Omental fat pad (tissue), 3 donors: ENCODE measurements at regions not wholly inside any gene's neighbourhood (a gene's known extent, or its start where the extent isn't known, plus 50 kb on each side); places are given as distances from the start of the nearest gene placed in this dataset.

Source experiments
- ATAC-seq: fragments of 150-250 bp; one replicate; pipeline ENCODE4 v1.9.1; 2016; ENCODE audit warnings: mild to moderate bottlenecking, moderate library complexity; ENCODE audit not compliant: low FRiP score
- DNase-seq: peaks from one replicate; pipeline ENCODE4 v3.0.0-alpha.2; 2019; ENCODE audit warnings: low spot score
- CTCF ChIP-seq, 3 donors: fragments of 450-650 bp; IDR thresholded peaks; one replicate each; pipeline ENCODE4 v1.5.1; 2016 to 2017; ENCODE audit warnings: antibody characterized with exemption in 3 of 3, mild to moderate bottlenecking in 3 of 3, moderate library complexity in 2 of 3

- peak; percentile 92 for ATAC-seq
- TF ChIP-seq CTCF (IDR thresholded peaks at IDR 0.05) = no peak
- no peak for DNase-seq
These were observed 73.8 kb upstream of the BMPER start for GRCh38 chr7:33831389-33832141.

- no peak for TF ChIP-seq CTCF (IDR thresholded peaks at IDR 0.05)
- no peak for DNase-seq
- no peak for ATAC-seq
These were observed 73.0 kb upstream of the BMPER start for GRCh38 chr7:33832271-33832721.

- DNase-seq (no peak), ATAC-seq (no peak)
- no peak for TF ChIP-seq CTCF (IDR thresholded peaks at IDR 0.05)
These were observed 68.5 kb upstream of the BMPER start for GRCh38 chr7:33836797-33837355.

- no peak for DNase-seq
These were observed 67.9 kb upstream of the BMPER start for GRCh38 chr7:33837356-33837851.

GRCh38 chr7:33841031-33841430, 64.3 kb upstream of the BMPER start:
- DNase-seq = no peak

More at GRCh38 chr7:33837356-33837851, 67.9 kb upstream of the BMPER start:
- TF ChIP-seq CTCF (IDR thresholded peaks at IDR 0.05) = no peak
- ATAC-seq = no peak

GRCh38 chr7:33841705-33842129, 63.6 kb upstream of the BMPER start:
- TF ChIP-seq CTCF (IDR thresholded peaks at IDR 0.05) = no peak
- ATAC-seq (peak; percentile 8), DNase-seq (no peak)

More at GRCh38 chr7:33841031-33841430, 64.3 kb upstream of the BMPER start:
- no peak for ATAC-seq
- TF ChIP-seq CTCF (IDR thresholded peaks at IDR 0.05) = no peak
